HepG2 (cell line): ENCODE measurements at regions not wholly inside any gene's neighbourhood (a gene's known extent, or its start where the extent isn't known, plus 50 kb on each side); places are given as distances from the start of the nearest gene placed in this dataset.

Experiments
- ATAC-seq: fragments of 200-7000 bp; cut with Tn5 transposase; 3 replicates; pipeline ENCODE4 v1.9.1; 2020; ENCODE audit warnings: mild to moderate bottlenecking, moderate library complexity
- BruUV-seq: library from RNA; stranded (reverse); fragments of 400-500 nt; replicated peaks from 2 replicates; lab custom pipeline; 2021; lab: Mats Ljungman, UMichigan
- CTCF ChIA-PET: fragments of 300-600 bp; formaldehyde crosslinking; extraction: SDS; loops from one replicate; lab custom pipeline; 2021; ENCODE audit warnings: low total read pairs, inconsistent platforms, low intra/inter-chr PET ratio; lab: Yijun Ruan, JAX
- POLR2A ChIA-PET: fragments of 350-600 bp; sonication (Branson Sonifier 250); formaldehyde crosslinking; loops from one replicate; lab custom pipeline; 2020; ENCODE audit warnings: antibody characterized with exemption, inconsistent platforms; lab: Yijun Ruan, JAX
- DNase-seq: peaks from one replicate; pipeline ENCODE4 v3.0.0-alpha.2; 2015; ENCODE audit warnings: low spot score
- FAIRE-seq: peaks from 3 replicates; lab custom pipeline; 2011; peaks lifted over from hg19 to GRCh38; lab: Jason Lieb, UNC
- H2AFZ ChIP-seq: one replicate; pipeline ENCODE4 v1.6.1; 2011; ENCODE audit warnings: low read length, inconsistent platforms
- H3K27ac ChIP-seq: fragments of 300-600 bp; 3 replicates; pipeline ENCODE4 v1.8.0; 2011; ENCODE audit warnings: mixed run types, mild to moderate bottlenecking, mixed read lengths, low read length, inconsistent platforms; ENCODE audit not compliant: insufficient read depth; ENCODE audit errors: extremely low read length
- H3K27me3 ChIP-seq, 2 experiments: fragments of 200-600 bp in 1 of 2; 2 replicates in 1 of 2; 3 replicates in 1 of 2; pipeline versions ENCODE4 v1.6.0 to v1.8.0; 2011; ENCODE audit warnings: low read length in 2 of 2, mild to moderate bottlenecking in 2 of 2, moderate library complexity in 2 of 2, inconsistent platforms in 1 of 2; ENCODE audit not compliant: insufficient read depth in 2 of 2, control insufficient read depth in 1 of 2
- H3K36me3 ChIP-seq, 2 experiments: fragments of 200-600 bp in 1 of 2; replicated peaks in 1 of 2; 2 replicates in 1 of 2; 3 replicates in 1 of 2; pipeline versions ENCODE4 v1.5.1 to v1.8.0; 2011; ENCODE audit warnings: low read length in 2 of 2, inconsistent platforms in 1 of 2; ENCODE audit not compliant: insufficient read depth in 2 of 2, control insufficient read depth in 1 of 2
- H3K4me1 ChIP-seq: 2 replicates; pipeline ENCODE4 v1.5.1; 2012; ENCODE audit warnings: low read length, inconsistent platforms; ENCODE audit not compliant: insufficient read depth
- H3K4me2 ChIP-seq: 2 replicates; pipeline ENCODE4 v1.6.0; 2011; ENCODE audit warnings: low read depth, low read length, inconsistent platforms
- H3K4me3 ChIP-seq, 3 experiments: fragments of 200-600 bp in 1 of 3; sonication (generic), shearing (Covaris generic) in 1 of 3; replicated peaks in 1 of 3; 2 replicates each; pipeline ENCODE4 v1.5.1; 2011 to 2016; ENCODE audit warnings: low read length in 3 of 3, inconsistent platforms in 2 of 3, low read depth in 2 of 3, mild to moderate bottlenecking in 2 of 3, control low read depth in 1 of 3, mixed read lengths in 1 of 3; ENCODE audit not compliant: insufficient read depth in 1 of 3
- H3K79me2 ChIP-seq: one replicate; pipeline ENCODE4 v1.6.1; 2011; ENCODE audit warnings: low read length, inconsistent platforms; ENCODE audit not compliant: insufficient read depth
- H3K9ac ChIP-seq: 2 replicates; pipeline ENCODE4 v1.6.0; 2011; ENCODE audit warnings: mild to moderate bottlenecking, low read depth, low read length, inconsistent platforms; ENCODE audit not compliant: insufficient read depth
- H3K9me3 ChIP-seq: 2 replicates; pipeline ENCODE4 v1.5.1; 2012; ENCODE audit warnings: mild to moderate bottlenecking, low read length
- H4K20me1 ChIP-seq: 2 replicates; pipeline ENCODE4 v1.6.0; 2011; ENCODE audit warnings: inconsistent platforms, mild to moderate bottlenecking, low read length, moderate library complexity; ENCODE audit not compliant: insufficient read depth
- CEBPZ ChIP-seq: IDR thresholded peaks from 2 replicates; pipeline ENCODE4 v1.6.1; 2012; ENCODE audit warnings: low read length, improper control_type of control experiment
- JUN ChIP-seq: sonication (generic); formaldehyde crosslinking; IDR thresholded peaks from 2 replicates; pipeline ENCODE4 v1.4.0; 2020; ENCODE audit warnings: mild to moderate bottlenecking, missing genetic modification reagents
- PAXIP1 ChIP-seq: sonication (generic); formaldehyde crosslinking; conservative IDR thresholded peaks from 2 replicates; pipeline ENCODE4 v1.4.0; 2020; ENCODE audit warnings: mild to moderate bottlenecking, missing genetic modification reagents, moderate library complexity
- SKI ChIP-seq: fragments of 450-650 bp; IDR thresholded peaks from one replicate; pipeline ENCODE4 v1.6.1; 2018; ENCODE audit warnings: mild to moderate bottlenecking; ENCODE audit not compliant: partially characterized antibody
- SMYD3 ChIP-seq: sonication (generic); formaldehyde crosslinking; IDR thresholded peaks from 2 replicates; pipeline ENCODE4 v1.8.1; 2023; ENCODE audit warnings: mild to moderate bottlenecking, missing genetic modification reagents
- SP5 ChIP-seq: IDR thresholded peaks from 2 replicates; pipeline ENCODE4 v1.6.1; 2016; ENCODE audit warnings: low read depth, borderline replicate concordance
- ZNF609 ChIP-seq: sonication (generic); formaldehyde crosslinking; IDR thresholded peaks from 2 replicates; pipeline ENCODE4 v1.4.0; 2020; ENCODE audit warnings: mild to moderate bottlenecking, missing genetic modification reagents, borderline replicate concordance
- ZNF616 ChIP-seq: sonication (generic); formaldehyde crosslinking; IDR thresholded peaks from 2 replicates; pipeline ENCODE4 v1.5.0; 2020; ENCODE audit warnings: low read depth, mild to moderate bottlenecking, missing genetic modification reagents
- ZNF639 ChIP-seq: conservative IDR thresholded peaks from 2 replicates; pipeline ENCODE4 v1.6.1; 2018; ENCODE audit warnings: missing genetic modification reagents
- ZNF768 ChIP-seq: sonication (generic); formaldehyde crosslinking; IDR thresholded peaks from 2 replicates; pipeline ENCODE4 v1.4.0; 2020; ENCODE audit warnings: missing genetic modification reagents
- WGBS: methylation state at CpG from one replicate; pipeline ENCODE4 v1.1.6; 2017; ENCODE audit warnings: low lambda C conversion rate; 5-methylcytosine and 5-hydroxymethylcytosine counted together
- in situ Hi-C: cut with HindIII; loops from 2 replicates; pipeline ENCODE4 v1.10.0; 2017; ENCODE audit warnings: low pct_unique_long_range_greater_than_20kb; ENCODE audit not compliant: extremely low pct_ligation_motif_present
- intact Hi-C: fragments of 100-400 bp; cut with micrococcal nuclease; formaldehyde crosslinking; loops from one replicate; pipeline ENCODE4 v1.10.0; 2022; ENCODE audit not compliant: unreplicated experiment

- Histone ChIP-seq H3K27me3 (peaks cover 7 to 50% of the 10 kb centered on the region in 2 experiments), H2AFZ (no peak overlapping the region), H3K27ac (no peak overlapping the region), H3K4me2 (no peak overlapping the region), H4K20me1 (no peaks in the 10 kb centered on the region), H3K36me3 (no peaks in the 10 kb centered on the region), H3K4me1 (no peaks in the 10 kb centered on the region), H3K9me3 (no peaks in the 10 kb centered on the region), H3K79me2 (no peaks in the 10 kb centered on the region), H3K4me3 (no peak overlapping the region), H3K9ac (no peak overlapping the region)
- DNase-seq (no peak), FAIRE-seq (no peak), ATAC-seq (no peak)
- ChIA-PET CTCF (no interaction called here), POLR2A (no interaction called here)
- intact Hi-C loops (no loop called here), in situ Hi-C loops (no loop called here)
- no TSS peak for BruUV-seq
- 53% methylated on average over 11 of the region's 11 CpGs for WGBS
- TF ChIP-seq PAXIP1 (CRISPR knock-in tag) (no peak), ZNF609 (CRISPR knock-in tag) (no peak), CEBPZ (no peak), SKI (no peak), SMYD3 (no peak), JUN (CRISPR knock-in tag) (no peak), SP5 (CRISPR knock-in tag) (no peak), ZNF639 (no peak), ZNF616 (no peak), ZNF768 (CRISPR knock-in tag) (no peak)
Observed at GRCh38 chr5:2167671-2168070, 284.9 kb upstream of the IRX4 start.
